ENCODE measurements at regions not wholly inside any gene's neighbourhood (a gene's known extent, or its start where the extent isn't known, plus 50 kb on each side); places are given as distances from the start of the nearest gene placed in this dataset.

GRCh38 chr17:71828182-71828596 lies 292.6 kb upstream of the SOX9 start:
- DNase-seq (ENCODE audit: low read depth): peak; percentile 47
- no peak overlapping the region for H3K4me3 ChIP-seq (ENCODE audit: low read depth, low read length)
- TF ChIP-seq, protein P1, sequence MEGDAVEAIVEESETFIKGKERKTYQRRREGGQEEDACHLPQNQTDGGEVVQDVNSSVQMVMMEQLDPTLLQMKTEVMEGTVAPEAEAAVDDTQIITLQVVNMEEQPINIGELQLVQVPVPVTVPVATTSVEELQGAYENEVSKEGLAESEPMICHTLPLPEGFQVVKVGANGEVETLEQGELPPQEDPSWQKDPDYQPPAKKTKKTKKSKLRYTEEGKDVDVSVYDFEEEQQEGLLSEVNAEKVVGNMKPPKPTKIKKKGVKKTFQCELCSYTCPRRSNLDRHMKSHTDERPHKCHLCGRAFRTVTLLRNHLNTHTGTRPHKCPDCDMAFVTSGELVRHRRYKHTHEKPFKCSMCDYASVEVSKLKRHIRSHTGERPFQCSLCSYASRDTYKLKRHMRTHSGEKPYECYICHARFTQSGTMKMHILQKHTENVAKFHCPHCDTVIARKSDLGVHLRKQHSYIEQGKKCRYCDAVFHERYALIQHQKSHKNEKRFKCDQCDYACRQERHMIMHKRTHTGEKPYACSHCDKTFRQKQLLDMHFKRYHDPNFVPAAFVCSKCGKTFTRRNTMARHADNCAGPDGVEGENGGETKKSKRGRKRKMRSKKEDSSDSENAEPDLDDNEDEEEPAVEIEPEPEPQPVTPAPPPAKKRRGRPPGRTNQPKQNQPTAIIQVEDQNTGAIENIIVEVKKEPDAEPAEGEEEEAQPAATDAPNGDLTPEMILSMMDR (conservative IDR thresholded peaks at IDR 0.05; ENCODE audit: low read depth, low read length): no peak

DNA sequence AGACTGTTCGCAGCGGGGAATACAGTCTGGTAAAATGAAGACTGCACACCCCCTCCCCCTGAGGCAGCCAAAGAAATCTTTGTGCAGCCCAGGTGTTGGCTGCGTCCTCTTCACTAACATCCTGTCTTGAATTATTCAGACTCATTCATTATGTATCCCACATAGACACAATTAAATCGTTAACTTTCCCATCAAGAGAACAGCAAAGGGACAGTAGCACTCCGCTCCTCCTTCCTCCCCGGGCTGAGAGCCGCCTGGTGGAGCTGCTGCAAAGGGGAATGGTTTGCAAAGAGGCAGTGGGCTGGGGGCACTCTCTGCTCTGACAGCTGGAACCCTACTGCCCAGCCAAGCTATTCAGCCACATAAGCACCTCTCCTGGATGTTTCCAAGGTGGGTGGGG lies 290.0 kb upstream of the SOX9 start:
- DNase-seq (ENCODE audit: low read depth): no peak
- TF ChIP-seq, protein P1 (conservative IDR thresholded peaks at IDR 0.05; ENCODE audit: low read depth, low read length): peak; percentile 21
- H3K4me3 ChIP-seq (ENCODE audit: low read depth, low read length): no peak overlapping the region

- TF ChIP-seq, protein P1 (conservative IDR thresholded peaks at IDR 0.05; ENCODE audit: low read depth, low read length): no peak
- H3K4me3 ChIP-seq (ENCODE audit: low read depth, low read length): no peak overlapping the region
- DNase-seq (ENCODE audit: low read depth): no peak
Observed at GRCh38 chr17:71842986-71843385, 277.8 kb upstream of the SOX9 start.

DNA sequence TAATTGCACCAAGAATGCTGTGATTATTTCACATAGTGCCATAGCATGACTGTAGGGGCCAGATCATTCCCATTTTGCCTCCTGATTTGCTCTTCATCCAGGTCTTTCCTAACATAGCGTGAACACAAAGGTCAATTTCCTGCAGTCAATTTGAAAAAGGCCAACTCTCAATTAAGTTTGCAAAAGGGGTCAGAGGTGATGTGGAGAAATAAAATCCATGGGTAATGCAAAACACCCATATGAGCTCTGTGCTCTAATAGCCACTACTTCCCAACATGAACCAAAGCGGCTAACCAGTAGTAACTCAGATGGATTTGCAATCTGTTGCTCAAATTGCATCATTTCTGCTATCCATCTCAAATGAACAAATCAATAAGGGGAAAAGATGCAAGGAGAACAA lies 275.5 kb upstream of the SOX9 start:
- H3K4me3 ChIP-seq (ENCODE audit: low read depth, low read length): no peak overlapping the region
- DNase-seq (ENCODE audit: low read depth): no peak
- TF ChIP-seq, protein P1 (conservative IDR thresholded peaks at IDR 0.05; ENCODE audit: low read depth, low read length): no peak

- TF ChIP-seq, protein P1 (conservative IDR thresholded peaks at IDR 0.05; ENCODE audit: low read depth, low read length): no peak
- DNase-seq (ENCODE audit: low read depth): no peak
- H3K4me3 ChIP-seq (ENCODE audit: low read depth, low read length): no peak overlapping the region
Observed at GRCh38 chr17:71846561-71847110, 274.2 kb upstream of the SOX9 start.

GRCh38 chr17:71849783-71850768 lies 270.7 kb upstream of the SOX9 start:
- no peak overlapping the region for H3K4me3 ChIP-seq (ENCODE audit: low read depth, low read length)
- DNase-seq (ENCODE audit: low read depth): no peak
- TF ChIP-seq, protein P1 (conservative IDR thresholded peaks at IDR 0.05; ENCODE audit: low read depth, low read length): no peak
